ENCODE measurements at regions not wholly inside any gene's neighbourhood (a gene's known extent, or its start where the extent isn't known, plus 50 kb on each side); places are given as distances from the start of the nearest gene placed in this dataset.

DNA sequence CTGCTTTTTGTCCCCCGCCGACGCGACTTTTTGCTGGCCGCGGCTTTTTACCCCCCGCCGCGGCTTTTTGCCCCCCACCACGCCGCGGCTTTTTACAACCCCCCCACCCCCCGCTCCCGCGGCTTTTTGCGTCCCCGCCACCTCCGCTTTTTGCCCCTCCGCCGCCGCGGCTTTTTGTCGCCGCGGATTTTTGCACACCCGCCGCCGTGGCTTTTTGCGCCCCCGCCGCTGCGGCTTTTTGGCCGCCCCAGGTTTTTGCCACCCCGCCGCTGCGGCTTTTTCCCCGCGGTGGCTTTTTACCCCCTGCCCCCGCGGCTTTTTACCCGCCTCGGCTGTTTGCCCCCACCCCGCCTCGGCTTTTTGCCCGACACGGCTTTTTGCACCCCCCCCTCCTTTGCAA, 205.5 kb downstream of the CCT8L2 start:
- TF ChIP-seq CTCF (IDR thresholded peaks at IDR 0.05) (no peak), REST (IDR thresholded peaks at IDR 0.05; ENCODE audit: insufficient read depth in 1 of 2, low read depth in 2 of 2, low read length in 1 of 2) (no peak), POLR2AphosphoS5 (IDR thresholded peaks at IDR 0.05; ENCODE audit: low read depth, low read length) (no peak), TCF7L2 (IDR thresholded peaks at IDR 0.05; ENCODE audit: low read depth, low read length) (no peak)

Data from Panc1 (cell line).